ENCODE measurements at regions not wholly inside any gene's neighbourhood (a gene's known extent, or its start where the extent isn't known, plus 50 kb on each side); places are given as distances from the start of the nearest gene placed in this dataset.

- POLR2A ChIA-PET = no interaction called here
- CTCF ChIA-PET = no interaction called here
- no peak overlapping the region for H3K4me3 Mint-ChIP-seq
Measured at GRCh38 chr4:156710365-156711192, 261.0 kb downstream of the PDGFC start.

GRCh38 chr4:156705311-156705710 lies 266.3 kb downstream of the PDGFC start:
- POLR2A ChIA-PET = no interaction called here
- H3K4me1 Mint-ChIP-seq = no peaks in the 10 kb centered on the region
- H3K27ac Mint-ChIP-seq = no peak overlapping the region
- DNase-seq = no peak
- CTCF ChIA-PET = no interaction called here
- H3K4me3 Mint-ChIP-seq = no peak overlapping the region
- H3K9me3 Mint-ChIP-seq = peaks cover 2% of the 10 kb centered on the region
- H3K27me3 Mint-ChIP-seq = no peaks in the 10 kb centered on the region
- no peaks in the 10 kb centered on the region for H3K36me3 Mint-ChIP-seq (ENCODE audit: low read depth)

More at GRCh38 chr4:156710365-156711192, 261.0 kb downstream of the PDGFC start:
- Mint-ChIP-seq H3K36me3 (ENCODE audit: low read depth) (no peaks in the 10 kb centered on the region), H3K4me1 (no peaks in the 10 kb centered on the region), H3K27me3 (no peaks in the 10 kb centered on the region), H3K27ac (no peak overlapping the region), H3K9me3 (peaks cover 2% of the 10 kb centered on the region)
- no peak for DNase-seq

GRCh38 chr4:156695163-156695562 lies 276.4 kb downstream of the PDGFC start:
- H3K4me3 Mint-ChIP-seq = no peak overlapping the region
- H3K27ac Mint-ChIP-seq = no peak overlapping the region
- no peak for DNase-seq
- H3K36me3 Mint-ChIP-seq (ENCODE audit: low read depth) = no peaks in the 10 kb centered on the region
- H3K27me3 Mint-ChIP-seq = no peaks in the 10 kb centered on the region
- H3K9me3 Mint-ChIP-seq = no peaks in the 10 kb centered on the region
- CTCF ChIA-PET = no interaction called here
- H3K4me1 Mint-ChIP-seq = no peaks in the 10 kb centered on the region
- POLR2A ChIA-PET = no interaction called here

GRCh38 chr4:156694413-156694812 lies 277.2 kb downstream of the PDGFC start:
- Mint-ChIP-seq H3K4me3 (no peak overlapping the region), H3K27ac (no peak overlapping the region), H3K27me3 (no peaks in the 10 kb centered on the region), H3K36me3 (ENCODE audit: low read depth) (no peaks in the 10 kb centered on the region), H3K4me1 (no peaks in the 10 kb centered on the region), H3K9me3 (no peaks in the 10 kb centered on the region)
- DNase-seq = no peak
- CTCF ChIA-PET = no interaction called here
- POLR2A ChIA-PET = no interaction called here

GRCh38 chr4:156693557-156693956 lies 278.0 kb downstream of the PDGFC start:
- Mint-ChIP-seq H3K4me1 (no peaks in the 10 kb centered on the region), H3K4me3 (no peak overlapping the region), H3K9me3 (no peaks in the 10 kb centered on the region), H3K27ac (no peak overlapping the region), H3K27me3 (no peaks in the 10 kb centered on the region), H3K36me3 (ENCODE audit: low read depth) (no peaks in the 10 kb centered on the region)
- ChIA-PET CTCF (no interaction called here), POLR2A (no interaction called here)
- no peak for DNase-seq

- Mint-ChIP-seq H3K36me3 (ENCODE audit: low read depth) (no peaks in the 10 kb centered on the region), H3K27ac (no peak overlapping the region), H3K9me3 (peaks cover under 1% of the 10 kb centered on the region), H3K4me1 (no peaks in the 10 kb centered on the region), H3K27me3 (no peaks in the 10 kb centered on the region), H3K4me3 (no peak overlapping the region)
- DNase-seq = no peak
- CTCF ChIA-PET = no interaction called here
- POLR2A ChIA-PET = no interaction called here
Measured at GRCh38 chr4:156692016-156692415, 279.6 kb downstream of the PDGFC start.

GRCh38 chr4:156690572-156690971 lies 281.0 kb downstream of the PDGFC start:
- peaks cover 2% of the 10 kb centered on the region for H3K9me3 Mint-ChIP-seq
- no peaks in the 10 kb centered on the region for H3K27me3 Mint-ChIP-seq
- H3K4me3 Mint-ChIP-seq = no peak overlapping the region
- no peak for DNase-seq
- POLR2A ChIA-PET = no interaction called here
- H3K27ac Mint-ChIP-seq = no peak overlapping the region
- CTCF ChIA-PET = no interaction called here
- H3K36me3 Mint-ChIP-seq (ENCODE audit: low read depth) = no peaks in the 10 kb centered on the region
- H3K4me1 Mint-ChIP-seq = no peaks in the 10 kb centered on the region

GRCh38 chr4:156686120-156686519 lies 285.5 kb downstream of the PDGFC start:
- Mint-ChIP-seq H3K4me1 (no peaks in the 10 kb centered on the region), H3K9me3 (peaks cover 2% of the 10 kb centered on the region), H3K27ac (no peak overlapping the region), H3K27me3 (no peaks in the 10 kb centered on the region), H3K36me3 (ENCODE audit: low read depth) (no peaks in the 10 kb centered on the region), H3K4me3 (no peak overlapping the region)
- no peak for DNase-seq
- POLR2A ChIA-PET = no interaction called here
- CTCF ChIA-PET = no interaction called here

GRCh38 chr4:156685308-156685707 lies 286.3 kb downstream of the PDGFC start:
- H3K9me3 Mint-ChIP-seq = peaks cover 2% of the 10 kb centered on the region

GRCh38 chr4:156677656-156678055 lies 293.9 kb downstream of the PDGFC start:
- no peaks in the 10 kb centered on the region for H3K27me3 Mint-ChIP-seq
- no peaks in the 10 kb centered on the region for H3K36me3 Mint-ChIP-seq (ENCODE audit: low read depth)
- no peak overlapping the region for H3K27ac Mint-ChIP-seq
- ChIA-PET POLR2A (no interaction called here), CTCF (no interaction called here)
- no peak overlapping the region for H3K4me3 Mint-ChIP-seq
- no peaks in the 10 kb centered on the region for H3K4me1 Mint-ChIP-seq
- no peaks in the 10 kb centered on the region for H3K9me3 Mint-ChIP-seq
- DNase-seq = no peak

More at GRCh38 chr4:156685308-156685707, 286.3 kb downstream of the PDGFC start:
- no peak overlapping the region for H3K4me3 Mint-ChIP-seq
- H3K27ac Mint-ChIP-seq = no peak overlapping the region
- ChIA-PET CTCF (no interaction called here), POLR2A (no interaction called here)
- no peaks in the 10 kb centered on the region for H3K36me3 Mint-ChIP-seq (ENCODE audit: low read depth)
- H3K4me1 Mint-ChIP-seq = no peaks in the 10 kb centered on the region
- H3K27me3 Mint-ChIP-seq = no peaks in the 10 kb centered on the region
- DNase-seq = no peak

GRCh38 chr4:156677131-156677531 lies 294.5 kb downstream of the PDGFC start:
- ChIA-PET CTCF (no interaction called here), POLR2A (no interaction called here)
- no peaks in the 10 kb centered on the region for H3K27me3 Mint-ChIP-seq
- no peak overlapping the region for H3K27ac Mint-ChIP-seq
- no peaks in the 10 kb centered on the region for H3K4me1 Mint-ChIP-seq
- no peak for DNase-seq
- H3K4me3 Mint-ChIP-seq = no peak overlapping the region
- H3K36me3 Mint-ChIP-seq (ENCODE audit: low read depth) = no peaks in the 10 kb centered on the region
- H3K9me3 Mint-ChIP-seq = no peaks in the 10 kb centered on the region

GRCh38 chr4:156676116-156676851 lies 295.3 kb downstream of the PDGFC start:
- H3K4me1 Mint-ChIP-seq = no peaks in the 10 kb centered on the region
- H3K9me3 Mint-ChIP-seq = no peaks in the 10 kb centered on the region
- no peak overlapping the region for H3K4me3 Mint-ChIP-seq
- POLR2A ChIA-PET = no interaction called here
- H3K36me3 Mint-ChIP-seq (ENCODE audit: low read depth) = no peaks in the 10 kb centered on the region
- no peak overlapping the region for H3K27ac Mint-ChIP-seq
- CTCF ChIA-PET = no interaction called here
- H3K27me3 Mint-ChIP-seq = no peaks in the 10 kb centered on the region
- no peak for DNase-seq

GRCh38 chr4:156673483-156673882 lies 298.1 kb downstream of the PDGFC start:
- Mint-ChIP-seq H3K27me3 (no peaks in the 10 kb centered on the region), H3K4me1 (no peaks in the 10 kb centered on the region), H3K9me3 (no peaks in the 10 kb centered on the region), H3K36me3 (ENCODE audit: low read depth) (no peaks in the 10 kb centered on the region), H3K27ac (no peak overlapping the region), H3K4me3 (no peak overlapping the region)
- ChIA-PET CTCF (no interaction called here), POLR2A (no interaction called here)
- DNase-seq = no peak

Data from activated CD4-positive, alpha-beta memory T cell treated with anti-CD3 and anti-CD28 coated beads, Interleukin-2, amount 10 ng/mL, durations not matched to agents 7 days and 5 days (primary cell).